IPS-20b (cell line): ENCODE measurements at regions not wholly inside any gene's neighbourhood (a gene's known extent, or its start where the extent isn't known, plus 50 kb on each side); places are given as distances from the start of the nearest gene placed in this dataset.
"Not testable (repeated sequence)": the region's sequence is repeated elsewhere in the genome, so short reads cannot be mapped to it uniquely, and the experiment has no call there.

ENCODE experiments used
- H3K27ac ChIP-seq: one replicate; pipeline ENCODE4 v1.5.1; 2013; ENCODE audit warnings: low read length
- H3K27me3 ChIP-seq: 2 replicates; pipeline ENCODE4 v1.6.1; 2013; ENCODE audit warnings: mild to moderate bottlenecking, low read length, inconsistent platforms; ENCODE audit not compliant: insufficient read depth
- H3K36me3 ChIP-seq: 2 replicates; pipeline ENCODE4 v1.6.1; 2013; ENCODE audit warnings: low read depth, mild to moderate bottlenecking, inconsistent platforms, low read length, moderate library complexity; ENCODE audit not compliant: insufficient read depth
- H3K4me1 ChIP-seq: 2 replicates; pipeline ENCODE4 v1.6.1; 2013; ENCODE audit warnings: mild to moderate bottlenecking, control low read depth, inconsistent platforms, low read length, moderate library complexity; ENCODE audit not compliant: insufficient read depth
- H3K4me3 ChIP-seq: 2 replicates; pipeline ENCODE4 v1.5.1; 2013; ENCODE audit warnings: mild to moderate bottlenecking, low read length, inconsistent platforms
- H3K9ac ChIP-seq: 2 replicates; pipeline ENCODE4 v1.6.1; 2013; ENCODE audit warnings: low read depth, mild to moderate bottlenecking, inconsistent platforms, low read length, moderate library complexity
- H3K9me3 ChIP-seq: 2 replicates; pipeline ENCODE4 v1.6.1; 2013; ENCODE audit warnings: mild to moderate bottlenecking, low read depth, low read length, inconsistent platforms; ENCODE audit not compliant: insufficient read depth

DNA sequence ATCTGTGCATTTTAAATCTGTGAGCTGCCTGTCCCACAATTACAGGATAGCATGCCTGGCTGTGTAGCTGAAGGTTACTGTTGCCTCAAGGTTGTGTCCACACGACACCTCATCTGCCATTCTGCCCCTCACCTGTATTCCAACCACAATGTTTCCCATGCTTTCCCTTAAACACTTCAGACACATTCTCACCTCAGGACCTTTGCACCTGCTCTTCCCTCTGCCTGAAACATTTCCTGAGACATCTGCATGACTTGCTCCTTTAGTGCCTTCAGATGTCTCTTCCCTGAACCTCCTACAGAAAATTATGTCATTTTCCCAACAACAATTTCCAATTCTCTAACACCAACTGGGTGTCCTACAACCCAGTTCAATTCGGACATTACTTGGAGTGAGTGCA is 120.4 kb downstream of the ZNF608 start:
- Histone ChIP-seq H3K4me1 (no peaks in the 10 kb centered on the region; the same call in 1 of the 2 replicates), H3K9me3 (no peaks in the 10 kb centered on the region), H3K36me3 (no peaks in the 10 kb centered on the region; the same call in 1 of the 2 replicates), H3K27ac (no peak overlapping the region), H3K4me3 (no peak overlapping the region), H3K9ac (no peak overlapping the region), H3K27me3 (no peaks in the 10 kb centered on the region)

DNA sequence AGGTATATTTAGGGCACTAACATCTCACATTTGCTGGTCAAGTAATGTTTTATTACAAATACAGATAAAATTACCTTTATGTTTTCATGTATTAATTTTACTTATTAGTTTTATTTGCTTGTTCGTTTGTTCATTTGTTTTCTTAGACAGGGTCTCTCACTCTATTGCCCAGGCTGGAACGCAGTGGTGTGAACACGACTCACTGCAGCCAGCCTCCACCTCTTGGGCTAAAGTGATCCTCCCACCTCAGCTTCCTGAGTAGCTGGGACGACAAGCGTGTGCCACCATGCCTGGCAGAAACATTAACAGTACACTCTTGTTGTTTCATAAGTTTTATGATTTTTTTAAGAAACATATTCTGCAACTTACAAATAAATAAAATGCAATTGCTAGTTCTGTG is 123.2 kb downstream of the ZNF608 start:
- H3K27ac ChIP-seq, result no peak overlapping the region
- no peak overlapping the region for H3K4me3 ChIP-seq
- H3K9me3 ChIP-seq, result no peaks in the 10 kb centered on the region
- H3K9ac ChIP-seq, result no peak overlapping the region
- H3K4me1 ChIP-seq, result no peaks in the 10 kb centered on the region
- no peaks in the 10 kb centered on the region; the same call in 1 of the 2 replicates for H3K36me3 ChIP-seq
- no peaks in the 10 kb centered on the region for H3K27me3 ChIP-seq

DNA sequence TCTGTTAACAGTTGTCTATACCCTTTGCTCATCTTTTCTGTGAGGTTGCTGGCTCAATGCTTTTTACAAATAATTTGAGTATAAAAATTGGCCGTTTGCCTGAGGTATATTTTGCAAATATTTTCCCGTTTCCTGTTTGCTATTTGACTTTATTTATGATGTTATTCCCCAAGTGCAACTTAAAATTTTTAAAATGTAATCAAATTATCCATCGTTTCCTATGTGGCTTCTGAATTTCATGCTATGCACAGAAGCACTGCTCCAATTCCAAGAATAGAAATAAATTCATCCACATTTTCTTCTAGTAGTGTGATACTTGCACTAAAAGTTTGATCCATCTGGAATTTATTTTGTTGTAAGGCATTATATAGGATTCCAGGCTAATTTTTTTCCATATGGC is 123.6 kb downstream of the ZNF608 start:
- H3K4me1 ChIP-seq, result no peaks in the 10 kb centered on the region
- H3K9ac ChIP-seq, result no peak overlapping the region
- H3K36me3 ChIP-seq, result no peaks in the 10 kb centered on the region; the same call in 1 of the 2 replicates
- H3K27ac ChIP-seq, result no peak overlapping the region
- H3K27me3 ChIP-seq, result no peaks in the 10 kb centered on the region
- no peaks in the 10 kb centered on the region for H3K9me3 ChIP-seq
- no peak overlapping the region for H3K4me3 ChIP-seq

DNA sequence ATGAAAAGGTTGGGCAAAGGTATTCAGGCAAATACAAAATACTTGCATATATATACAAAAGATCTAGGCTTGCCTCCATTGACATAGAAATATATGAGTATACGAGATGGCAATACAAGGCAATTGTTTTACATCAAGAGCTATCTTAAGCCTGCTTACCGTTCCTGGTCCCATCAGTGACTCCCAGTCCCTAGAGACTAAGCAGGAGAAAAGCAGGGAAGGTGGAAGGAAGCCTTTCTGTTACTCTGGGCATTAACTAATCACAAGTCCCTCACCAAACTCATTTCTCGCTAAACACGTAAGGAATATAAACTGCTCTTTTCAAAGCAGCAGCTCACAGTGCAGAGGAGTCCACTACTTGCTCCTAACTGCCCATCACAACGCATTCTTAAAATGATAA is 125.2 kb downstream of the ZNF608 start:
- no peak overlapping the region for H3K27ac ChIP-seq

DNA sequence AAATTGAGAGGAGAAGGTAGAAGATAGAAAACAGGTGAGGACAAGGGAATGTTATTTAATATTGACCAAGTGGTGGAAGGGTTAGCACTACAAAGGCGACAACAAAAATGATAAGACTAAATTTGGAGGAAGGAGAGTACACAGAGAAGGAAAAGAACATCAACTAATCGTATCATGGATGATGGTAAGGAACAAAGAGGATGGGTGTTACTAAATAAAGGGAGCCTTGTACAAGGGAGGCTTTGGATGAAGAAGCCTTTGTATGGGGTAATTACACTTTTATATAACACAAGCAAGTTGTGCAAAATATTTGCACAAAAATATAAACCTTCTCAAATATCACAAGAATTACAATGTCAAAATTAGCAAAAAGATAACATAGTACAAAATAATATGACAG is 125.7 kb downstream of the ZNF608 start:
- Histone ChIP-seq H3K9me3 (no peaks in the 10 kb centered on the region), H3K9ac (no peak overlapping the region), H3K36me3 (no peaks in the 10 kb centered on the region), H3K4me3 (no peak overlapping the region), H3K4me1 (no peaks in the 10 kb centered on the region), H3K27me3 (no peaks in the 10 kb centered on the region), H3K27ac (no peak overlapping the region)

More for the DNA sequence above, 125.2 kb downstream of the ZNF608 start:
- Histone ChIP-seq H3K9me3 (no peaks in the 10 kb centered on the region), H3K27me3 (no peaks in the 10 kb centered on the region), H3K4me1 (no peaks in the 10 kb centered on the region), H3K36me3 (no peaks in the 10 kb centered on the region; the same call in 1 of the 2 replicates), H3K9ac (no peak overlapping the region), H3K4me3 (no peak overlapping the region)

DNA sequence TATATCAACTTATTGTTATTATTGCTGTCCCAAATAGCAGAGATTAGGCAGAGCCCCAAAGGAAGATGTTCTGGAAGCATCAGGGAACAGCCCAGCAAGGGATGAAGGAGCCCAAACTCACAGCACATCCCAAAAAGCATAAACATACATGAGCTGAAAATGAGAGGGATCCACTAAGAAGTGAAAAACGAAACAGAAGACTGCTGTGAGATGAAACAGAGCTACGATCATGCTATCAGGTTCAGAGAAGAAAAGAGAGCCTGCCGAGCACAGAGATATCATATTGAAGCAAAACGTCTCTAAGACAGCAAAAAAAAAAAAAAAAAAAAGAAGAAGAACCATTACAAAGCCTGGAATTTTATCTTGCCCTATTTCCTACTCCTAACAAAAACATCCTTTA is 127.3 kb downstream of the ZNF608 start:
- Histone ChIP-seq H3K9ac (no peak overlapping the region), H3K4me1 (no peaks in the 10 kb centered on the region), H3K36me3 (no peaks in the 10 kb centered on the region), H3K9me3 (no peaks in the 10 kb centered on the region), H3K4me3 (no peak overlapping the region), H3K27me3 (no peaks in the 10 kb centered on the region), H3K27ac (no peak overlapping the region)

DNA sequence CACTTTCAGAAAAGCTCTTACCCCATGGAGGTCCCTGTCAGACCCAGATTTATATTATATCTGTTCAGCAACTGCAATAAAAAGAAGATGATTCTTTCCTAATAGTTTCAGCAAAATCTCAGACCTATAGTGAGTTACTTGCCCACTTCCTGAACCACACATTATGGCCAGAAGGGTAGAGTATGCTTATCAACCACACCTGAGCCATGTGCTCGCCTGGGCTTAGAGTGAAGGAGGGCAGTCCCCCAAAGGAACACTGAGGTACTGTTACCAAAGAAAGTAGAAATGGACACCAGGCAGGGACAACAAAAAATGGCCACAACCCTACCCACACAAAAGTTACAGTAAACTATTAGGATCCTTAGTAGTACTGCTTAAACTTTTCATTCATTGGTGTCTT is 128.7 kb downstream of the ZNF608 start:
- no peaks in the 10 kb centered on the region for H3K9me3 ChIP-seq
- no peak overlapping the region for H3K27ac ChIP-seq
- H3K36me3 ChIP-seq, result no peaks in the 10 kb centered on the region
- no peaks in the 10 kb centered on the region for H3K4me1 ChIP-seq
- H3K27me3 ChIP-seq, result no peaks in the 10 kb centered on the region
- no peak overlapping the region for H3K4me3 ChIP-seq
- no peak overlapping the region for H3K9ac ChIP-seq

DNA sequence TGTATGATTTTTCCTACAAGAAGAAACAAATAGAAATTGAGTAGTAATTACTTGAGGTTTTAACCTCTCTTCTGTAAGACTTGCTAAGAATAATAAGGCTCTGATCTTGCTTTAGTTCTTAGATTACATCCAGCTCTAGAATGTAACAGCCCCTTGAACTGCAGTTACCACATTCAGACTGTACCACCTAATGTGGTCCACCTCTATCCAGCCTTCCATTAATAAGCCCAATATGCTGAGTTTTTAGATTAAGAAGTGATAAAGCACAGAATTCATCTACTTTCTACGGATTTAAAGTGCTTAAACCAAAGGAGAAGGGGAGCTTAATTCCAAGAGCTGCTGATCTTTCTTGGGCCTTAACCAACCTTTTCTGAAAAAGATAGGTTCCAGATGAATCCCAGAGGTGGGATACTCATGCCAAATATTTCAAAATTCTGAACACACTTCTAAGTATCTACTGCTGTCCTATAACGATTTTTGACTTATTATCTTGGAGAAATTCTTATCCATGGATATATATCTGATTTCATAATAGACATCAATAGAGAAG is 131.5 kb downstream of the ZNF608 start:
- Histone ChIP-seq H3K27ac (no peak overlapping the region), H3K9me3 (no peaks in the 10 kb centered on the region), H3K4me1 (peaks cover 4% of the 10 kb centered on the region; the same call in 1 of the 2 replicates), H3K9ac (no peak overlapping the region), H3K36me3 (no peaks in the 10 kb centered on the region), H3K27me3 (no peaks in the 10 kb centered on the region), H3K4me3 (no peak overlapping the region)

DNA sequence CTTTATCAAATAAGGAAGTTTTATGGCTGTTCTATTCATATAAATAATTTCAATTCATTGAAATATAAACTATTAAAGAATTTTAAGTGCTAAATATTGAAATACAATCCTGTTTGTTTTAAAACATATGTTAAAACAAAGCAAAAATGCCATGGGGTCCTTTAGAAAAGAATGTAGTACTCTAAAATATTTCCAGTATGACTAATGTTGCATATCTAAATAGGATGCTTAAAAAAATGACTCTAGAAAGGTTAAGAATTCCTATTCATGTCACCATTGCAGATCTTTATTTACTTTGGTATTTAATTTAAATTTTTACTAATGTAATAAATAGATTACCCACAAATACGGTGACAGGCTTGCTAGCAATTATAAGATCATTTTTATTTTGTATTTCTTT is 132.3 kb downstream of the ZNF608 start:
- no peaks in the 10 kb centered on the region for H3K27me3 ChIP-seq
- H3K9ac ChIP-seq, result no peak overlapping the region
- H3K27ac ChIP-seq, result no peak overlapping the region
- H3K9me3 ChIP-seq, result no peaks in the 10 kb centered on the region
- no peak overlapping the region for H3K4me3 ChIP-seq
- H3K36me3 ChIP-seq, result no peaks in the 10 kb centered on the region
- peaks cover 4% of the 10 kb centered on the region; the same call in 1 of the 2 replicates for H3K4me1 ChIP-seq

DNA sequence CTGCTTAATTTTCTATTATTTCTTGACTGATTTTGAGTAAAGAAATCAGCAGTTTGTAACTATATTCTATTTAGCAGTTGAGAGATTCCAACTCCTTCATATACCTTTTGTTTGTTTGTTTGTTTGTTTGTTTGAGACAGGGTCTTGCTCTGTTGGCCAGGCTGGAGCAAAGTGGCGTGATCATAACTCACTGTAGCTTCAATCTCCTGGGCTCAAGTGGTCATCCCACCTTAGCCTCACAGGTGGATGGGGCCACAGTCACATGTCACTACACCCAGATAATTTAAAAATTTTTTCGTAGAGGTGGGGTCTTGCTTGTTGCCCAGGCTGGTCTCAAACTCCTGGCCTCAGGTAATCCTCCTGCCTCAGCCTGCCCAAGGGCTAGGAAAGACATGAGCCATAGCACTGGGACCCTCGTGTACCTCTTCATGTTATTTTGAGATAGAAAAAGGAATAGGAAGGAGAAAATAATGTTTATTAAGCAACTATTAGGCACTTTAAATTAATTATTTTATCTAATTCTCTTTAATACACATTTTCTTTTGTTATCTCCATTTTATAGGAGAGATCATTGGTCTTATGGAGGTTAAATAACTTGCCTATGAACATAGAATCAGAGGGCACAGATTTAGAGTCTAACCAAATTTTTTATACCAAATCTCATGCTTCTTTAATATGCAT is 133.0 kb downstream of the ZNF608 start:
- Histone ChIP-seq H3K4me1 (peaks cover 4% of the 10 kb centered on the region; the same call in 1 of the 2 replicates), H3K4me3 (no peak overlapping the region), H3K27ac (no peak overlapping the region), H3K9me3 (no peaks in the 10 kb centered on the region), H3K27me3 (no peaks in the 10 kb centered on the region), H3K36me3 (no peaks in the 10 kb centered on the region), H3K9ac (no peak overlapping the region)

DNA sequence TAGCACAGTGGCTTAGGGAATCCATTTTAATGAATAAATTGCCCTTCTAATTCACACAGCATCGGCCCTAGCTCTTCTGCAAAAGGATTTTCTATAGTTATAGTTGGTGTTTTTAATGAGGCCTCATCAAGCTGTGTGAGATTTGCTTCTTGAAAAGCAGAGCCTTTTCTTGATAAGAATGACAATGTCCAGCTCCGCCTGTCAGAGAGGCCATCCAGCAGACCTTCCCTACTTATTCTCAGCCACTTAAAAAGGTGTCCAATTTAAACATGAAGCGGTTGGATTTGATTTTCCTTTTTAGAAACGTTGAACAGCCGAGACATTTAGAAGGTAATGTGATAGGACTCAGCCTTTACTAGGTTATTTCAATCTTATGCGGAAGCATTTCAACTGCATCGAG is 134.4 kb downstream of the ZNF608 start:
- Histone ChIP-seq H3K9ac (no peak overlapping the region), H3K4me3 (no peak overlapping the region), H3K27me3 (no peaks in the 10 kb centered on the region), H3K27ac (no peak overlapping the region), H3K9me3 (no peaks in the 10 kb centered on the region), H3K4me1 (peaks cover 4% of the 10 kb centered on the region; the same call in 1 of the 2 replicates), H3K36me3 (no peaks in the 10 kb centered on the region)

DNA sequence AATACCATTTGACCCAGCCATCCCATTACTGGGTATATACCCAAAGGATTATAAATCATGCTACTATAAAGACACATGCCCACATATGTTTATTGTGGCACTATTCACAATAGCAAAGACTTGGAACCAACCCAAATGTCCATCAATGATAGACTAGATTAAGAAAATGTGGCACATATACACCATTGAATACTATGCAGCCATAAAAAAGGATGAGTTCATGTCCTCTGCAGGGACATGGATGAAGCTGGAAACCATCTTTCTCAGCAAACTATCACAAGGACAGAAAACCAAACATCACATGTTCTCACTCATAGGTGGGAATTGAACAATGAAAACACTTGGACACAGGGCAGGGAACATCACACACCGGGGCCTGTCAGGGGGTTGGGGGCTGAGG is 135.2 kb downstream of the ZNF608 start:
- not testable (repeated sequence) for H3K4me3 ChIP-seq, H3K27me3 ChIP-seq, H3K27ac ChIP-seq, H3K9me3 ChIP-seq, H3K4me1 ChIP-seq, H3K36me3 ChIP-seq, H3K9ac ChIP-seq
